ENCODE measurements at regions not wholly inside any gene's neighbourhood (a gene's known extent, or its start where the extent isn't known, plus 50 kb on each side); places are given as distances from the start of the nearest gene placed in this dataset.

- TF ChIP-seq CTCF (IDR thresholded peaks at IDR 0.05) (no peak), POLR2A (IDR thresholded peaks at IDR 0.05) (no peak)
These were observed 90.1 kb upstream of the GSE1 start for GRCh38 chr16:85522842-85523601.

Measured in uterus (tissue), 2 donors.